Left ventricle myocardium superior (tissue), 1 donor: ENCODE measurements at regions not wholly inside any gene's neighbourhood (a gene's known extent, or its start where the extent isn't known, plus 50 kb on each side); places are given as distances from the start of the nearest gene placed in this dataset.
"Not testable (repeated sequence)": the region's sequence is repeated elsewhere in the genome, so short reads cannot be mapped to it uniquely, and the experiment has no call there.

Experiments used
- ATAC-seq: fragments of 200-7000 bp; cut with Tn5 transposase; one replicate; pipeline ENCODE4 v1.9.1; 2020; ENCODE audit warnings: mild to moderate bottlenecking, moderate library complexity
- DNase-seq: peaks from one replicate; pipeline ENCODE4 v3.0.0-alpha.2; 2020
- intact Hi-C: fragments of 100-400 bp; cut with micrococcal nuclease; formaldehyde crosslinking; loops from one replicate; pipeline ENCODE4 v1.11.0; 2022
- donor health status: DM: no; HTN: yes; CAD: no; lungs with severe emphysema.

DNA sequence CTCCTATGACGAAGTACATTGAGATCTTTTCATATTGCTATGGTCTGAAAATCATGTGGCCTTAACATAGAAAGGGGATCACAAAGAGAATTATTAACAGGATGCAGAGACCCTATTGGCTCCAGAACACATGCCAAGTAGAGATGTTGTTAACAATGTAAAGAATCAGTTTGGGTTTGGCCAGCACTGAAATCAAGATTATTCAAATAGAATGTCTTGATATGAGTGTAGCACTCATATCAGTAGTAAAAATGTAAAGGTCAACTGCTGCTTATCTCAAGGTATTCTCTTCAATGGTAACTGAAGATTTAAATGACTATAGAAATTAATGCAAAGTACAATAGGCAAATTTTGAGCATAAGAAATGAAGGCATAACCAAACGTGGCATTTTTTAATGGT lies 262.8 kb downstream of the PTH2R start:
- intact Hi-C loops = no loop called here
- ATAC-seq (no peak), DNase-seq (no peak)

DNA sequence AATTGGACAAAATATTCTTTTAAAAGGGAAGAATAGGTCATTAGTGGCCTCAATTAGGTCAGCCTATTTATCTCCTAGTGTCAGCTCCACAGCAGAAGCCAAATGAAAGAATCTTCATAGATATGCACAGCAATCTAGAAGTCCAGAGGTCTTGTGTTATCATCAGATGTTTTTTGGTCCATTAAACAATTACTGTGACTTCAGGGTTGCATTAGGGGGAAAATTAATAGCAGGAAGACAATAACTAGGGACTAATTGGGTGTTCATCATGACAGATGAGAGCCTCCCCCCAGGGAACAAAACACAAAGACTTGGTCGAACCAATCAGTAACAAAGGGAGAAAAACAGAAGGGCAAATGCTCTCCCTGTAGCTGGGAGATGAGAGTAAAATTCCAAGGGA lies 264.7 kb downstream of the PTH2R start:
- DNase-seq = no peak
- intact Hi-C loops = no loop called here
- ATAC-seq = no peak

DNA sequence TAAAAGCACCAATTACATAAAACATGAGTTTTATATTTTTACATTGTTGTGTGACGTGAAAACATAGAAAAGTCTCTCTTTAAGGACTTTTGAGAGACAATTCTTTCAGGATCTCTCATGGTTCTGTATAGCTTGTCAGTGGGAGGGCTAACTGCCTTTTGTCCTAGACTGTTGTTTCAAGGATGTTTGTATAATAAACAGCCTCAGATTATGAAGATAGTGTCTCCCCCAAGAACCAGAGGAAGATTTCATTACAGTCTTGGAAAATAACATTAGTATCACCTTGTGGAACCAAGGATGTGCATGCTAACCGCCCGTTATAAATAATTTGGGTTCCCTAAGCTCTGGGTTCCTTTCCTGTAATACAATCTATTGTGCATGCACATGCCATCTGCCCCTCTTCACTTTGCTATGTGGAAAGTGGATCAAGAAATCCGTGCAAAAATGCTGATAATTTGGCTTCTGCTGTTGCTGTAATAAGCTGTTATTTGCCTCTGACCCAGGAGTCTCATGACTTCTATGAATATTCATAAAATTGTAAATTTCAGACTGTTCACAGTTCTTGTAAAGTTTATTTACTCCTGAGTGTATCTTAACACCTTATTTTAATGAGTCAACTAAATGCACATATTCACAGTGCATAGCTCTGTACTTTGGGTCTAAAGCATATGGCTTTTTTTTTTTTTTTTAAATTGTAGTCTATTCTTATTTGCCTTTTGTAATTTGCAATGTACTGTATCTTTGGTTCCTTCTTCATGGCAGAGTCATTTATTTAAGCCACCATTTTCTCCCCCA lies 265.5 kb downstream of the PTH2R start:
- no peak for DNase-seq
- no peak for ATAC-seq
- intact Hi-C loops = no loop called here

DNA sequence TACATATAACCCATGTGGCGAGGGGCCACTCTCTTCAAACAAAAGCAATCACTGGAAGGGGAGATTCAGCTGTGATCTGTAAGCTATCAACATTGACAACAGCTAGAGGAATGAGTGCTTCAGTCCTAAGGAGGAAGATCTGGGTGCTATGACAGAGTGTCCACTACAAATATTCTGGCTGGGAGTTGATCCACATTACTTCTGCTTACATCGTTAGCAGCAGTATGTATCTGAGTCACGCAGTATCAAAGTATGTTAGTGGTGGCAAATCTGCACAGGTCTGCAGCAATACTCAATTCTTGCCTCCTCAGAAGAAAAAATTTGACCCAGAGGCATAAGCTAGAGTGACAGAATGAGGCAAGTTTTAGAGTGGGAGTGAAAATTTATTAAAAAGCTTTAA lies 267.0 kb downstream of the PTH2R start:
- ATAC-seq (no peak), DNase-seq (no peak)
- intact Hi-C loops = no loop called here

DNA sequence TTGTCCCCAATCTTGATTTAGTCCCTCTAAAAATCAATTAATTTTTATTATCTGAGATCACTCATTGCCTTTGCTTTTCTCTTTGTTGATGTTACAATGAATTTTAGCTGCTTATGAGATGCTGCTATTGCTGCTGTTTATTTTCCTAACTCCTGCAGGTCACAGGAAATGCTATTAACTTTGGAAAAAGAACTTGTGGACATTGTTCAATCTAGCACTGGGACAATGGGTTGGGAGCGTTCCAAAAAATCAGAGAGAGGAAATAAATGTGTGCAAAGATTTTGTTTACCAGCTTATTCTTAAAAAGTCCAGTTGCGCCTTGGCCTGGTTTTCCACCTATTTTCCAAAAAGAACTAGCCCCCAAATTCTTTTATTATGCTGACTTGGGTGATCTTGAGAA lies 268.3 kb downstream of the PTH2R start:
- ATAC-seq (no peak), DNase-seq (no peak)
- intact Hi-C loops = no loop called here

DNA sequence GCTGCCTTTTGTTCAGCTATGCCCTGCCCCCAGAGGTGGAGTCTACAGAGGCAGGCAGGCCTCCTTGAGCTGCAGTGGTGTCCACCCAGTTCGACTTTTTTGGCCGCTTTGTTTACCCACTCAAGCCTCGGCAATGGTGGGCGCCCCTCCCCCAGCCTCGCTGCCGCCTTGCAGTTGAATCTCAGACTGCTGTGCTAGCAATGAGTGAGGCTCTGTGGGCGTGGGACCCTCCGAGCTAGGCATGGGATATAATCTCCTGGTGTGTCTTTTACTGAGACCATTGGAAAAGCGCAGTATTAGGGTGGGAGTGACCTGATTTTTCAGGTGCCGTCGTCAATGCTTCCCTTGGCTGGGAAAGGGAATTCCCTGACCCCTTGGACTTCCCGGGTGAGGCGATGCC lies 279.3 kb downstream of the PTH2R start:
- DNase-seq, intact Hi-C loops, ATAC-seq: not testable (repeated sequence)

DNA sequence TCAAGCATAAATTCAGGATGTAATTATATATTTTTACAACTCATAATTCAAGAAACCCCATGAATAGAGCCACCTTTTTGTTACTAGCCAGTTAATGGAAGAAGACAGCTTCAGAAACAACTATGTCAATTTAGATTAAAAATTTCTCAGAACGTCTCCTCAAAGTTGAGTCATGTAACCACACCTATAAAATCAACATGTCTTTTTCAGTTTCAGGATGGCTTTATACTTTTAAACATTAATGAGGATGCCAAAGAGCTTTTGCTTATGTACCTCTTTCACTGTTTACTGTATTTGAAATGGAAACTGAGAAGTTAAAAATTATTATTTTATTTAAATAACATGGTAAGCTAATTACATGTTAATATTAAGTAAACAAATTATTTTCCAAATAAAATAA lies 280.1 kb downstream of the PTH2R start:
- intact Hi-C loops = no loop called here
- no peak for DNase-seq
- no peak for ATAC-seq

DNA sequence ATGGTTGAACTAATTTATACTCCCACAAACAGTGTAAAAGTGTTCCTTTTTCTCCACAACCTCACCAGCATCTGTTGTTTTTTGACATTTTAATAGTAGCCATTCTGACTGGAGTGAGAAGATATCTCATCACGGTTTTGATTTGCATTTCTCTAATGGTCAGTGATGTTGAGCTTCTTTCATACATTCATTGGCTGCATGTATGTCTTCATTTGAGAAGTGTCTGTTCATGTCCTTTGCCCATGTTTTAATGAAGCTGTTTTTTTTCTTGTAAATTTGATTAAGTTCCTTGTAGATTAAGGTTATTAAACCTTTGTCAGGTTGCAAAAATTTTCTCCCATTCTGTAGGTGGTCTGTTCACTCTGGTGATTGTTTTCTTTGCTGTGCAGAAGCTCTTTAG lies 281.1 kb downstream of the PTH2R start:
- intact Hi-C loops, ATAC-seq, DNase-seq: not testable (repeated sequence)

DNA sequence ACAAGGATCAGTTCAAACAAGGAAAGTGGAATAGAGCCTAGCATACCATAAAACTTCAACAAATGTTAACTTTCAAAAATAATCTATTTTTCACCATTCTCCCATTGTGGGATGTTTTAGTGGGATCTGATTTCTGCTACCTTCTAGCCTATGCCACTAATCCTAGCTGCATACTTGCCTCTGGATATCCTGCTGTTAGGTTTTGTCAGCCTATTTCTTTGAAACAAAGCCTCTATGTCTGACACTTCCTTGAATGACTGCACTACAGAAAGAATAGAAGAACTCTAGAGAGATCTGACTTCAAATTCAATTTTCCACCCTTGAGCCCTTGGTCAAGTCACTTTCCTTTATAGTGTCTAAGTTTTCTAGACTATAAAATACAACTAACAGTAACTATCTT lies 291.5 kb downstream of the PTH2R start:
- ATAC-seq (no peak), DNase-seq (no peak)
- intact Hi-C loops = no loop called here

DNA sequence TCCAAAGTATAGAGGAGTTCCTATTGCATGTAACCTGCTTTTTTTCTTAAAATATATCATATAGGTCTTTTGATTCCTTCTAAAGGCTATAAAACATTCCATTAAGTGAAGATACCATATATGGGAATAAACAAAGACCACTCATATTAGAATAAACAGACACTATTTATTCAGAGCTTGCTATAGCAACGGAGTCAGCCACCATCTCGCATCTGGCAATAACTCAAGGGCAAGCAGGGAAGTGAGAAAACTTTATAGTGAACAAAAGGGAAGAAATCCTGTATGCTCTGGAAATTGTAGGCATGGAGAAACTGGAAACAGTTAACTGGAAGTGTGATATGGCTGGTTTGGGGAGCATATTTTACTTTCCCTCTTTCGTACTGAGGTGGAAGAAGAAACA lies 301.9 kb downstream of the PTH2R start:
- no peak for DNase-seq
- intact Hi-C loops = no loop called here
- no peak for ATAC-seq

DNA sequence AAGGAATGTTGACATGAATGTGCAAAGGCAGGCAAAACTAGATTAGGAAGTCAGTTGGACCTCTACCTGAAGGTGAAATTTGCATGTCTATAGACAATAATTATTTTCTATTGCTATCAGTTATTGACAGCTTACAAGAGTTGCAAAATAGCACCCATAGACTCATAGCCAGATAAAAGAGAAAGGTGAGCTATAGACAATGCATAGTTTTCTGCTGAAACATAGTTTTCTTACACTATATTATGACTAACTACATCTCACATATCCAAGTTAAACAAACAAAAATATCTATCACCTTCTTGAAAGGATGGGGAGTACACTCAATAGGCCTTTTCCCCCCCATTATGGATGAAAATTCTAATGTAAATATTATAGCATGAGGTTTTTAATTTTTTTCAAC lies 305.0 kb downstream of the PTH2R start:
- intact Hi-C loops = no loop called here
- ATAC-seq = no peak
- no peak for DNase-seq

DNA sequence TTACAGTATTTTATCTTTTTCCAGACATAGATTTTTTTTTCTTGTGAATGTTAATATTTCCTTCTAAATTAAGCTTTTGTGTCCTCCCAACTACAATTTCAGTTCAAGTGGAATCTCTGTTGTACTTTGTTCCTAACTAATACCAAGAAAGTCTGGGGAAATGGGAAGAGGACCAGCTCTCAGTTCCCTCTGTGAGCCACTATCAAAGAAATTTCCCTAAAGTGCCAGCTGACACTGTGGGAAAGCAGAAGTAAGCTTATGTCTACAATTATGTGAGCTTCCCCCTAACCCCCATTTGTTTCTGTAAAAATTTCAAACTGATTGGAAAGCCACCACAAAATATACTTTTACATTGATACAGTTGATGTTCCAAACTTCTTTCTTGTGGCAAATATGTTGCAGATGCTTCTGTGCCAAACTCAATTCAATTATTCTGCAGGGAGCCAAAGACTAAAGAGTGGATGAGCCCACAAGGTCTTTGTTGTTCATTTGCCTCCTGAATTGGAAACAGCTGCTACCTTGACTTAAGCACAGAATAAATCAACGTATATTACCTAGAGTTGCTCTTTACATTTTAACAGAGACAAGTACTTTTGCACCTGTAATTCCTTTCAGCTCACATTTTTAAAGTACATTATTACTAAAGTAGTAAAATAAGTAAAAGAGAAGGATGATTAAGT lies 306.6 kb downstream of the PTH2R start:
- ATAC-seq (no peak), DNase-seq (no peak)
- intact Hi-C loops = no loop called here

DNA sequence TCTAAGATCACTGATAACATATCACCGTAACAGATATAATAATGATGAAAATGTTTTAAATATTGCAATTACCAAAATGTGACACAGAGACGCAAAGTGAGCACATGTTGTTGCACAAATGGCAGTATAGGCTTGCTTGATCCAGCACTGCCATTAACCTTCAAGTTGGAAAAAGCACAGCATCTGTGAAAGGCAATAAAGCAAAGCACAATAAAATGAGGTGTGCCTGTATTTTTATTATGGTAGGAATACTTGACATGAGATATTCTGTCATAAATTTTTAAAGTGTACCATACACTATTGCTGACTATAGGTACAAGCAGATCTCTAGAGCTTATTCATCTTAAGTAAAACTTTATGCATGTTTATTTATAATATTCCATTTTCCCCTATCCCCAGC lies 312.2 kb downstream of the PTH2R start:
- intact Hi-C loops = no loop called here
- DNase-seq (no peak), ATAC-seq (no peak)

DNA sequence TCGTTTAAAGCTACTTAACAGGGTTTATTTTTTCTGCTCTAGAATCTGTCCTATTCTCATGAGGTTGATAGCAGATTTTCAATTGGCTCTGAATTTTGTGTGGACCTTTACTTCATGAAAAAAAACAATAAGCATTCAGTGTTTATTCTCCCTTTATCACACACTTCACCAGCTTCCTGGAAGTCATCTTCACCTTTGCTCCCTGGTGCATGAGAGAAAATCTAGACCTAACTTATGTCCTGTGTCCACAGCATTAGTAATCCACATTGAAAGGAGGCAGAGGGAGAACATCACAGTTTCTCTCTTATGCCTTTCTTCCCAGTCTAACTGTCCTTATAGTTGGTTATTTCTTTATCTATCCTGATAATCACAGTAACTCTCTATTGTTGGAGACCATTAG lies 316.1 kb downstream of the PTH2R start:
- intact Hi-C loops = no loop called here
- ATAC-seq (no peak), DNase-seq (no peak)

DNA sequence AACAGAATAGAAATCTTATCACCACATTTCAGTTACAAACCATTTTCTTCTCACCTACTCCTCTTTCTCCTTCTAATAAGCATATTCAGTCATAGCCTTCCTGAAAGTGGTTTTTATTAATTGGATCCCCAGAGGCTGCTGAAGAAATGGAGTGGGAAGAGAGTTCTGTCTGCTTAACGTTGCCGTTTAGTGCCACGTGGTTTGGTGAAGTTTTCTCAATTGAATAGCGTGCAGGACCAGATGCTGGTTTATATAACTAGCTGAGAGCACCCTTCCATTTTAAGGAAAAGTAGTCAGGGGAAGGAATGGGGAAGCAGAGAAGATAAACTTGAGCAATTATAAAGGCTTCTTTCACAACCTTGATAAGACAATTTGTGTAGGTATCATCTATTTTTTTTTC lies 318.7 kb downstream of the PTH2R start:
- intact Hi-C loops = no loop called here
- ATAC-seq (no peak), DNase-seq (no peak)

DNA sequence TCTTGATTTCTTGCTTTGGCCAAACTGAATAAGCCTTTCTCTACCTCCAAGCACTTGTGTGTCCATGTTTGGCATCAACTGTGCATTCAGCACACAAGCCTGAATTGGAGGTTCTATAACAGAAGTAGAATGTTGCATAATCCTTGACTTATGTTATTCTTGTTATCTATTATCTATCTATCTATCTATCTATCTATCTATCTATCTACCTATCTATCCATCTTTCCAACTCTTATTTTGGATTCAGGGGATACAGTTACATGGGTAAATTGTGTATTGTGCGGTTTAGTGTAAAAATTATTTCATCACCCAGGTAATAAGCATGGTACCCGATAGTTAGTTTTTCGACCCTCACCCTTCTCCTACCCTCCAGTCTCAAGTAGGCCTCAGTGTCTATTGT lies 319.6 kb downstream of the PTH2R start:
- no peak for ATAC-seq
- intact Hi-C loops = no loop called here
- DNase-seq = no peak

DNA sequence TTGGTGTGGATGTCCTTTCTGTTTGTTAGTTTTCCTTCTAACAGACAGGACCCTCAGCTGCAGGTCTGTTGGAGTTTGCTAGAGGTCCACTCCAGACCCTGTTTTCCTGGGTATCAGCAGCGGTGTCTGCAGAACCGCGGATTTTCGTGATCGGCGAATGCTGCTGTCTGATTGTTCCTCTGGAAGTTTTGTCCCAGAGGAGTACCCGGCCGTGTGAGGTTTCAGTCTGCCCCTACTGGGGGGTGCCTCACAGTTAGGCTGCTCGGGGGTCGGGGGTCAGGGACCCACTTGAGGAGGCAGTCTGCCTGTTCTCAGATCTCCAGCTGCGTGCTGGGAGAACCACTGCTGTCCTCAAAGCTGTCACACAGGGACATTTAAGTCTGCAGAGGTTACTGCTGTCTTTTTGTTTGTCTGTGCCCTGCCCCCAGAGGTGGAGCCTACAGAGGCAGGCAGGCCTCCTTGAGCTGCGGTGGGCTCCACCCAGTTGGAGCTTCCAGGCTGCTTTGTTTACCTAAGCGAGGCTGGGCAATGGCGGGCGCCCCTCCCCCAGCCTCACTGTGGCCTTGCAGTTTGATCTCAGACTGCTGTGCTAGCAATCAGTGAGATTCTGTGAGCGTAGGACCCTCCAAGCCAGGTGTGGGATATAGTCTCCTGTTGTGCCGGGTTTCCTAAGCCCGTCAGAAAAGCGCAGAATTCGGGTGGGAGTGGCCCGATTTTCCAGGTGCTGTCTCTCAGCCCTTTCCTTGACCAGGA lies 345.2 kb downstream of the PTH2R start:
- intact Hi-C loops, DNase-seq, ATAC-seq: not testable (repeated sequence)

DNA sequence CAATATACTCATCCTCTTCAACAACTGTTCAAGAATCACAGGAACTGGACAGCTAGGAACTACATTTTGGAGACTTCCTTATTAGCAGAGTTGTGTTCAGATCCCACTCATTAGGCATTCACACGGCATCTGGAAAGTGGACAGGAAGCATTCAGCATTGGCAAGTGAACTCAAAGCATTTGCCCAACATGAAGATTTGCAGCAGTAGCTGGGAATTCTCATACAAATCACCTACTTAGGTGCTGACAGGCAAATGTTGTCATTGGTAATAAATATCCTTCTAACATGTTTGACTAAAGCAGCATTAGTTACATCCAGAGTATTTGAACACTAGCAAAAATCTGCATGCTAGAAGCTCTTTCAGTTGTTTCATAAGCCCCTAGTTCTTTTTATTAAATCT lies 350.8 kb downstream of the PTH2R start:
- intact Hi-C loops = no loop called here
- DNase-seq (no peak), ATAC-seq (no peak)

DNA sequence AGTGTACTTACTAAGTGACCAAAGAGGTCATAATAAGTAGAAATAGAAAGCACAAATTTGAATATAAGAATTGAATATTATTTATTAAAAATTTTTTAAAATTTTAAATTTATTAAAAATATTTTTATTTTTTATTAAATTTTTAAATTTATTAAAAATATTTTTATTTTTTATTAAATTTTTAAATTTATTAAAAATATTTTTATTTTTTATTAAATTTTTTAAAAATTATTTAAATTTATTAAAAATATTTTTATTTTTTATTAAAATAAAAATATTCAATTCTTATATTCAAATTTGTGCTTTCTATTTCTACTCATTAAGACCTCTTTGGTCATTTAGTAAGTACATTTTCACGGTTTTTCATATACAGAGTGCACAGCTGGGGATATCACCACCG lies 366.5 kb downstream of the PTH2R start:
- ATAC-seq, DNase-seq, intact Hi-C loops: not testable (repeated sequence)

DNA sequence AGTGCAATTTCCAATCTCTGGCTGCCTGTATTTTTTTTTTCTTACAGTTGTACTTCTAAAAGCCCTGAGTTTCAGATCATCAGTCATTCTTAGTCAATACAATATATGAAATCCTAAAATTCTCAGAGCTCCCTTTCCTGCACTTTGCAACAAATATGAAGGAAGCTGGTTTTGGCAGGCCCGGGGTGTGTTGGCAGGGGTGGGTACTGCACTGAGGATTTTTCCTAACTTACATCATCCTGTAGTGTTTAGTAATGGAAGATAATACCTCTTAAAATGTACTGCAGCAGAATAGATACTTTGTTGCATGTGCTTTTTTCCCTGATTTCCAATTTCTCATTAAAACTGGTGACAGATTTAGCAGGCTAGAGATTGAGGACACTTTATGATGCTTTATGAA lies 374.6 kb downstream of the PTH2R start:
- DNase-seq = no peak
- ATAC-seq = no peak
- intact Hi-C loops = no loop called here
